GM15510 (cell line): ENCODE measurements at regions not wholly inside any gene's neighbourhood (a gene's known extent, or its start where the extent isn't known, plus 50 kb on each side); places are given as distances from the start of the nearest gene placed in this dataset.

Experiments
- POLR2A ChIP-seq: IDR thresholded peaks from 3 replicates; pipeline ENCODE4 v1.6.1; 2011; ENCODE audit warnings: borderline replicate concordance; ENCODE audit not compliant: insufficient read length; ENCODE audit errors: extremely low read depth

- no peak for TF ChIP-seq POLR2A
Observed at GRCh38 chr14:89675590-89675989, 258.6 kb upstream of the FOXN3 start.

- TF ChIP-seq POLR2A = no peak
Observed at GRCh38 chr14:89674936-89675335, 257.9 kb upstream of the FOXN3 start.

GRCh38 chr14:89674240-89674639 is 257.2 kb upstream of the FOXN3 start:
- TF ChIP-seq POLR2A = no peak

GRCh38 chr14:89673512-89674225 is 256.6 kb upstream of the FOXN3 start:
- no peak for TF ChIP-seq POLR2A

- TF ChIP-seq POLR2A = no peak
Observed at GRCh38 chr14:89672636-89673511, 255.8 kb upstream of the FOXN3 start.

- no peak for TF ChIP-seq POLR2A
Observed at GRCh38 chr14:89669193-89669592, 252.2 kb upstream of the FOXN3 start.

- no peak for TF ChIP-seq POLR2A
Observed at GRCh38 chr14:89667983-89668382, 250.9 kb upstream of the FOXN3 start.

GRCh38 chr14:89661392-89661791 is 244.4 kb upstream of the FOXN3 start:
- no peak for TF ChIP-seq POLR2A

- TF ChIP-seq POLR2A = no peak
Observed at GRCh38 chr14:89660166-89660565, 243.1 kb upstream of the FOXN3 start.

GRCh38 chr14:89658977-89659670 is 242.1 kb upstream of the FOXN3 start:
- TF ChIP-seq POLR2A = no peak

GRCh38 chr14:89657014-89657413 is 240.0 kb upstream of the FOXN3 start:
- no peak for TF ChIP-seq POLR2A

GRCh38 chr14:89654998-89655397 is 238.0 kb upstream of the FOXN3 start:
- TF ChIP-seq POLR2A = no peak

- no peak for TF ChIP-seq POLR2A
Observed at GRCh38 chr14:89652352-89652751, 235.3 kb upstream of the FOXN3 start.

GRCh38 chr14:89651805-89652204 is 234.8 kb upstream of the FOXN3 start:
- TF ChIP-seq POLR2A = no peak

GRCh38 chr14:89650077-89650978 is 233.3 kb upstream of the FOXN3 start:
- no peak for TF ChIP-seq POLR2A

GRCh38 chr14:89649451-89650075 is 232.5 kb upstream of the FOXN3 start:
- TF ChIP-seq POLR2A = no peak
